MCF 10A (cell line): ENCODE measurements at regions not wholly inside any gene's neighbourhood (a gene's known extent, or its start where the extent isn't known, plus 50 kb on each side); places are given as distances from the start of the nearest gene placed in this dataset.

Experiments used
- BruUV-seq: library from RNA; stranded (reverse); fragments of 400-500 nt; replicated peaks from 2 replicates; lab custom pipeline; 2021; lab: Mats Ljungman, UMichigan
- CTCF ChIA-PET: fragments of 300-600 bp; sonication (Branson Sonifier 250); formaldehyde crosslinking; extraction: SDS; loops from one replicate; lab custom pipeline; 2021; ENCODE audit warnings: antibody characterized with exemption, inconsistent platforms; lab: Yijun Ruan, JAX
- POLR2A ChIA-PET: fragments of 300-600, 350-650 bp; sonication (Branson Sonifier 250); formaldehyde crosslinking; extraction: SDS; loops from one replicate; lab custom pipeline; 2020; ENCODE audit warnings: antibody characterized with exemption, inconsistent platforms; lab: Yijun Ruan, JAX
- DNase-seq: peaks from one replicate; pipeline ENCODE4 v3.0.0-alpha.2; 2018; ENCODE audit not compliant: unreplicated experiment
- H3K27ac Mint-ChIP-seq: one replicate; pipeline ENCODE4 v1.8.0; 2022; ENCODE audit warnings: mild to moderate bottlenecking, low read depth, mixed read lengths; ENCODE audit not compliant: unreplicated experiment
- H3K27me3 Mint-ChIP-seq: one replicate; pipeline ENCODE4 v1.8.0; 2022; ENCODE audit warnings: mixed read lengths; ENCODE audit not compliant: insufficient read depth, unreplicated experiment
- H3K36me3 Mint-ChIP-seq: one replicate; pipeline ENCODE4 v1.8.0; 2022; ENCODE audit warnings: mild to moderate bottlenecking, moderate library complexity, mixed read lengths; ENCODE audit not compliant: insufficient read depth, unreplicated experiment
- H3K4me1 Mint-ChIP-seq: one replicate; pipeline ENCODE4 v1.8.0; 2022; ENCODE audit warnings: mixed read lengths; ENCODE audit not compliant: insufficient read depth, unreplicated experiment
- H3K4me3 Mint-ChIP-seq: one replicate; pipeline ENCODE4 v1.8.0; 2022; ENCODE audit warnings: mild to moderate bottlenecking, moderate library complexity, mixed read lengths; ENCODE audit not compliant: unreplicated experiment
- H3K9me3 Mint-ChIP-seq: one replicate; pipeline ENCODE4 v1.8.0; 2022; ENCODE audit warnings: mixed read lengths; ENCODE audit not compliant: unreplicated experiment
- CTCF ChIP-seq: fragments of 200-600 bp; IDR thresholded peaks from one replicate; pipeline ENCODE4 v1.8.0; 2022; ENCODE audit warnings: antibody characterized with exemption, mild to moderate bottlenecking; ENCODE audit not compliant: unreplicated experiment
- intact Hi-C: fragments of 100-400 bp; cut with micrococcal nuclease; formaldehyde crosslinking; loops from 2 replicates; pipeline ENCODE4 v1.14.1; 2022

DNA sequence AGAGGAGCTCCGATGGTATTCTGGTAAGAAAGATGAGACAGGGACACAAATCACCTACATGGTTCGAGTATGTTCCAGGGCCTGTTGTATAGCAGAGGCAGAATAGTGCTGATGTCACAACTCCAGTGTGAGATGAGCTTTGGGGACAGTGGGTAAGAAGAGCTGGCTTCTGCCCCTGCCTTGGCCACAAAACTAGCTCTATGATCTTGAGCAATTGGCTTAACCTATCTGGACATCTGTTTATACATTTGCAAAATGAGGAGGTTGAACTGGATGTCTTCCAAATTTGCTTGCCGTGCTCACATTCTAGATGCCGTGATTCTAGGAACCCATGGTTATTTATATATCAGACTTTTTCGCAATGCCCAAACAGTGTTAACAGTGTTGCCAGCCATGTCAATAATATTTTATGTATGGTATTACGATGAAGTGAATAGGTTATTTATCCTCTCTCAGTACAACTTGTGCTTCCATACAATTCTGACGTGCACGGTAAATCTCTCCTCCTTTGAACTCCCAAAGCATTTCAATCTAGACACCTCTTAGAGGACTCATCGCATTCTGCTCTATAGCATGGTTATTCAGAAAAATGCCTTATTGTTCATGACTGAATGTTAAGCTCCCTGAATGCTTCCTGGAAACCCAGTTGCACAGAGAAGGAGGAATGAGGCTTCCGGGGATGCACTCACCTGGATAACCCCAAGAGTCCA lies 316.0 kb downstream of the FOXO1 start:
- DNase-seq, result peak; percentile 85
- no peaks in the 10 kb centered on the region for H3K36me3 Mint-ChIP-seq
- peak overlapping the region; percentile 86 for H3K27ac Mint-ChIP-seq
- no peaks in the 10 kb centered on the region for H3K27me3 Mint-ChIP-seq
- intact Hi-C loops, result no loop called here
- peaks cover 42% of the 10 kb centered on the region for H3K4me1 Mint-ChIP-seq
- peak overlapping the region; percentile 22 for H3K4me3 Mint-ChIP-seq
- H3K9me3 Mint-ChIP-seq, result no peaks in the 10 kb centered on the region
- no peak for TF ChIP-seq CTCF
- ChIA-PET CTCF (interaction anchor here (0.7 to 0.9 kb wide), 2 partner anchors 10 to 13 kb away, joined by 3 to 5 read pairs; no protein-coding TSS in a partner anchor), POLR2A (interaction anchor here (0.6 to 2.3 kb wide), 9 partner anchors 9 to 290 kb away, joined by 3 to 6 read pairs (median 4); no protein-coding TSS in a partner anchor)
- no TSS peak for BruUV-seq

DNA sequence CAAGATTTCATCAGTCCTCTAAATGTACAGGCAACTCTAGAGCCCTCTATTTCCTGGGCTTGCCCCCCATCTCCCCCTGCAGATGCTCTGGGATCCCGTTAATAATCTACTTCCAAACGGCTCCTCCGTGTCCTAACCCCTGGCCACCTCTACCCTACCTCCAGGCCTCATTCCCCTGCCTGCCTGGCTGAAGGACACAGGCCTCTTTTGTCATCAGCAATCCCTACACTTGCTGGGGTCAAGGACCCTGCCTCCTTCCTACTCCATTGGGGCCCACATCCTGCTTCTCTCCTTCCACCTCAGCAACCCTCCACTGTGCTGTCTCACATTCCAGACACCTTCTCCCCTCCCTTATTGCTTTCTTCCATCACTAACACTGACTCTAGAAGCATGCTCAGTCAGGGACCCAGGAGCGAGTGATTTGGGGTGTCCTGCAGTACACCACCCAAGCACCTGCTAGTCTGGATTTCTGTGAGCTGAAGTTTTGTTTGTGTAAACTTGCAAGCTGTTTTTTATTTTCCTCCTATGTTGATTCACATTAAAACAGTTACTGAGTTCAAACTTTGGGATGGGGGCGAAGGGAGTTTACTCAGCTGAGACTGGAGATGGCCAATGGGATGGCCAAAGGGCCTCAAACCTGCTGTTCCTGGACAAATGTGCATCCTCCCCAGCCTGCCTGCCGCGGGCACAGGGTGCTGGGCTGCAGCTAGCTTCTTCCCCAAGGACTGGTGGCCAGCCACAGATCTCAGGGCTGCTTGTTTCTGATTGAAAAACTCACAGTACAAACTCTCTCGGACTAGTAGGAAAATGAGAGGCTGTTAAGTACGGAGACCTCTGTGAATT lies 314.7 kb downstream of the FOXO1 start:
- peak overlapping the region; percentile 51 for H3K4me3 Mint-ChIP-seq
- H3K27ac Mint-ChIP-seq, result peak overlapping the region; percentile 92
- no peaks in the 10 kb centered on the region for H3K9me3 Mint-ChIP-seq
- BruUV-seq, result no TSS peak
- ChIA-PET POLR2A (interaction anchor here (0.6 to 1.3 kb wide), 4 partner anchors 31 to 107 kb away, joined by 3 to 4 read pairs (median 3); no protein-coding TSS in a partner anchor), CTCF (interaction anchor here (0.8 kb wide), 1 partner anchor 449 kb away, joined by 3 read pairs; no protein-coding TSS in a partner anchor)
- no peaks in the 10 kb centered on the region for H3K27me3 Mint-ChIP-seq
- intact Hi-C loops, result no loop called here
- TF ChIP-seq CTCF, result no peak
- peaks cover 42% of the 10 kb centered on the region for H3K4me1 Mint-ChIP-seq
- no peak for DNase-seq
- no peaks in the 10 kb centered on the region for H3K36me3 Mint-ChIP-seq

GRCh38 chr13:40352380-40352778 lies 314.1 kb downstream of the FOXO1 start:
- H3K27me3 Mint-ChIP-seq, result no peaks in the 10 kb centered on the region
- no peaks in the 10 kb centered on the region for H3K36me3 Mint-ChIP-seq
- peaks cover 42% of the 10 kb centered on the region for H3K4me1 Mint-ChIP-seq
- no peak for TF ChIP-seq CTCF
- no TSS peak for BruUV-seq
- DNase-seq, result peak; percentile 51
- intact Hi-C loops, result no loop called here
- ChIA-PET POLR2A (interaction anchor here (1.2 to 1.3 kb wide), 2 partner anchors 50 to 80 kb away, joined by 3 read pairs; no protein-coding TSS in a partner anchor), CTCF (no interaction called here)
- no peaks in the 10 kb centered on the region for H3K9me3 Mint-ChIP-seq
- peak overlapping the region; percentile 51 for H3K4me3 Mint-ChIP-seq
- H3K27ac Mint-ChIP-seq, result peak overlapping the region; percentile 92
